Suppressor macrophage (primary cell): ENCODE measurements at regions not wholly inside any gene's neighbourhood (a gene's known extent, or its start where the extent isn't known, plus 50 kb on each side); places are given as distances from the start of the nearest gene placed in this dataset.
"Not testable (repeated sequence)": the region's sequence is repeated elsewhere in the genome, so short reads cannot be mapped to it uniquely, and the experiment has no call there.

Experiments used
- DNase-seq, 4 experiments: peaks; one replicate each; pipeline ENCODE4 v3.0.0-alpha.2; 2020 to 2022

DNA sequence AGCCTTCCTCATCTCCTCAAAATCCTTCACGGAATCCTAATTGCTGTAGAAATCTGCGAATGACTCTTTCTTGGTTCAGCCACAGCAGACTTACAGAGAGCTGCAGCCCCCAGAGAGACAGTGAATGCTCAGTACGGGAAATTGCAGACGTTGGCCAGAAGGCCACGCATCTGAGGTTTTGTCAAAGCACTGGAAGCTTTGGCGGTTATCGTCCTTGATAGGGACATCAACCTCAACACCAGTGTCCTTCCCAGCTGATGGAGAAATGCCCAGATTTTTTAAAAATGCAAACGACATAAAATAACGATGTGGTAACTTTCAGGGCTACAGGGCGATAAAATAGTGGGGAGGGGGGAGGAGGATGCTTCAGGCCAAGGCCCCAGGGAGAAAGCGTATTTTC, 166.6 kb upstream of the CIBAR2 start:
- DNase-seq: no peak

- DNase-seq: no peak
These were observed 167.1 kb upstream of the CIBAR2 start for GRCh38 chr16:85279402-85279801.

DNA sequence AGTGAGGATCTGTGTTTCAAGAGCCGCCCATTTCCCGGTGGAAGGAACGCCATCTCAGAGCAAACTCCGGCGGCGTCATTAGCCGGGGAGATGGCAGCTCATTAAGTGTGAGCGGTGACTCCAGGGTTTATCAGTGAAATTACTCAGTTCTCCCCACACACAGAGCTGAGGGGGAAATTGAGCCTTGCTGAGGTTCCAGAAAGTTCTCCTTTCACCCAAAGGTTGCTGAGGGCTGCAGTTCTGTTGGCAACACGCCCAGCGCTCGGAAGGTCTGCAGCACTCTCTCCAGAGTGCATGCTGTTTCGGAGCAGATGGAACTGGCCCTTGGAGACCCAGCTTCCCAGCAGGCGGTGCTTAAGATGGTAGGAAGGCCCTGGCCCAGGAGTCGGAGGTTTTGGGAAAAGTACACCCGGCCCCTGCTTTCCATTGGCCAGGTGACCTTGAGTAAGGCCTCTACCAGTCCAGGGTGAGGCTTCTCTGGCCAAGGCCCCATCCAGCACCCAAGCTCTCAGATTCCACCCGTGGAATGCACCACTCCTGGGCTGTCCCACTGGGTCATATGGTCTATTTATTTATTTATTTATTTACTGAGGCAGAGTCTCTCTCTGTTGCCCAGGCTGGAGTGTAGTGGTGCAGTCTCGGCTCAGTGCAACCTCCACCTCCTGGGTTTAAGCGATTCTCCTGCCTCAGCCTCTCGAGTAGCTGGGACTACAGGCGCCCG, 167.7 kb upstream of the CIBAR2 start:
- peak; percentile 23 to 58 (median 43) for DNase-seq

DNA sequence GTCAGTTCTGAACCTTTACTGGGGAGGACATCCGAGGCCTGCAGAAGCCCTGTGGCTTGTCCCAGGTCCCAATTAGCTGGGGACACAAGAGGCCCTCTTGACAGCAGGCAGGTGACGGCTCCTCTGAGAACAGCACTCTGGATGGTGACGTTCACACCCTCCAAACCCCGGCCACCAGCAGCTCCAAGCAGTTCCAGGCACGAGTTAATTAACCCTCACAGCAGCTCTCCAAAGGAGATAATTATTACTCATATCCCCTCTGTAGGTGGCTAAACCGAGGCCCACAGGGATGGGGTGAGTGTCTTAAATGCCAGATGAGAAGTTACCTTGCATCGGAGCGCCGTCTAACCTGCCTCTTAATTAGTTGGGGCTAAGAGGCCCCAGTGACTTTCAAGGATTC, 168.9 kb upstream of the CIBAR2 start:
- DNase-seq: no peak

- peak in 3 of 4 experiments; percentile 26 to 56 (median 45) for DNase-seq
These were observed 170.6 kb upstream of the CIBAR2 start for GRCh38 chr16:85282842-85283241.

DNA sequence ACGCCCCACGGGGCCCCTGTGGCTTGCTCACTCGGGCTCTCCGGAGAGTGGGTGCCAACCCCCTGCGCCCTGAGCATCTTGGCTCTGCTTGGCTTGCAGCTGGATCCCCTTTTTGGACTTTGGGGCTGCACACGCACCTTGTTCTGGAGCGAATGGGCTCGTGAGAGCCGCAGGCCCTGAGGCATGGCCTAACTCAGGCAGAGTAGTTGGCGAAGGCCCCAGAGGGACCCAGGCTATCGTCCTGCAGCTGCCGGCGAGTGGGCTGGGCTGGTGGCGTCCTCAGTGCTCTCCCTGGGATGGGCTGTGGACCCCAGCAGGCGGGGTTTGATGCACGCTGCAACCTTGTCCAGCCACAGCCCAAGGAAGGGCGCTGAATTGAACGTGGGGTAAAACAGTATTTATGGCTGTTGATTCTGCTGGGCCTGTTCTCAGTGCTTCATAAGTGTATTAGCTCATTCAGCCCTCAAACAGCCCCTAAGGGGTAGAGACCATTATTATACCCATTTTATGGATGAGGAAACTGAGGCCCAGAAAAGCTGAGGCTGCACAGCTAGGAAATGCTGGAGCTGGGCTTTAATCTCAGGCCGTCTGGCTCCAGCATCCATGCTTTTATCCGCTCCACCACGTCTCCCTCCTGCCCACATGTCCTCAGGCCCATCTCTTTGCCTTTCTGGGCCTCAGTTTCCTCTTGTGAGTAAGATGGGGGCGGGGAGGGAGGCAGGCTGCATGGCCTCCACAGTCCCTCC, 171.2 kb upstream of the CIBAR2 start:
- no peak for DNase-seq

- DNase-seq: no peak
These were observed 172.0 kb upstream of the CIBAR2 start for GRCh38 chr16:85284141-85284817.

DNA sequence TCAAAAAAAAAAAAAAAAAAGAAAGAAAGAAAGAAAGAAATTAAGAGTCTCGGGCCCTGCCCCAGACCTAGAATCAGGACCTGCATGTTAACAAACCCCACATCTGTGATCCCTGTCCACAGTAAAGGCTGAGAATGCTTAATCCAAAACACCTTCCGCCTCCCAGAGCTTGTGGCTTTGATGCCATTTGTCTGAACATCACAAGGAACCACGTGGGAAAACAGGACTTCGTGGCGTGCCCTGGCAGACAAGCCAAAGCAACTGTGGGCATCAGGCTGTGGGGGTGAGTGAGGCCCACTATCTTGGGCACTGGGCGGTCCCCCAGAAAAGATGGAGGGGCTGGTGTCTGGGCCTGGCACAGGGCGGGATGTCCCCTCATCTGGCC, 173.4 kb upstream of the CIBAR2 start:
- no peak for DNase-seq

GRCh38 chr16:85286066-85286831, 174.0 kb upstream of the CIBAR2 start:
- DNase-seq: no peak

DNA sequence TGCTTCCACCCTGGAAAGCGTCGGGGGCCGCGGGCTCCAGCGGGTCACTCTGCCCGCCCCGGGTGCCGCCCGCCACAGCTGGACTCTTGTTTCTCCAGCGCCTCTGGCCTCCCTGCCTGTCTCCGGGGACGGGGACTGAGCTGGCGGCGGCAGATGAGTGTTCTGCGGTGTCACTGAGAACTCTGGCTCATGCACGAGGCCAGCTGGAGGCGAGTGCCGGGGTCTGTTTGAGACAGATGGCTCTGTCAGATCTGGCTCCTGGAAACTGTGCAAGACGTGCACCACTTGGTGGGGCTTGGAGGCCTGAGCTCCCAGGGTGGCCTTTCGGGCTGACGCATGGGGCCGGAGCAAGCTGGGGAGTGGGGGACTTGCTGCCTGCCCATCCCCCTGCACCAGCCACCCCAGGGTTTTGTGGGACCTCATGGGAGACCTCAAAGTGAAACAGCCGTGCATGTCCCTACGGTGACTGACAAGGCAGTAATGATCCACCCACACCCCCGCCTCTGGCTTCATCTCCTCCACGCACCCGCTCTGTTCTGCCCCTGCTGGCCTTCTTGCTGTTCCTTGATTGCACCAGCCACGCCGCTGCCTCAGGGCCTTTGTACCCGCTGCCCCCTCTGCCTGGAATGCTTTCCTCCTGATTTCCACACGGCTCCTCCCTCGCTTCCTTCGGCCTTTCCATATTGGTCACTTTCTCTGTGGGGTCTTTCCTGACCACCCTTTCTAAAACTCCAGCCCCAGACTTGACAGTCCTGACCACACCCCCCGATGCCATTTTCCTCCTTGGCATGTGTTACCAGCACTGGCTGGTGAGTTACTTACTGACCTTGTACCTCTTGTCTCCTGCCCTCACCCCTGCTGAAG, 174.9 kb upstream of the CIBAR2 start:
- DNase-seq: no peak

GRCh38 chr16:85287815-85288109, 175.5 kb upstream of the CIBAR2 start:
- DNase-seq: not testable (repeated sequence)

DNA sequence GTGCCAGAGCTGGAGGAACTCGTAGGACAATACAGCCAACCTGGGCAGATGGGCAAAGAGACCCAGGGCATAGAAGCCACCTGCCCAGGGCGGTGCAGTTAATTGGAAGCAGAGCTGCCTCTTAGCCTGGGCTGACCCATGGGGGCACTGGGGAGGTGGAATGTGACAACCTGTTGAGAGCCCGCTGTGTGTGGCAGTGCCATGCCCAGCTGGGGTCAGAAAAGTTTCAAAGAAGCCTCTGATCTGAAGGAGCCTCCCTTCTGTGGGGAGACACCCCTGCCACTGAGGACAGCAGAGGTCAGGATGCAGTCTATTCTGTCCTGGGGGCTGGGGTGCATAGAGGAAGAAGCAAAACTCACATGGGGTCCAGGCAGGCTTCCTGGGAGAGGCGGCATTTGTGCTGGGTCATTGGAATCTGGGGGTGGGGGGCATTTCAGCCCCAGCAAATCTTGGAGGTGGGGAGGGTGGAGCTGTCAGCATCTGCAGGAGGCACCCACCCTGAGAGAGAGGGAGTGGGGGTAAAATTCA, 176.1 kb upstream of the CIBAR2 start:
- DNase-seq: no peak

DNA sequence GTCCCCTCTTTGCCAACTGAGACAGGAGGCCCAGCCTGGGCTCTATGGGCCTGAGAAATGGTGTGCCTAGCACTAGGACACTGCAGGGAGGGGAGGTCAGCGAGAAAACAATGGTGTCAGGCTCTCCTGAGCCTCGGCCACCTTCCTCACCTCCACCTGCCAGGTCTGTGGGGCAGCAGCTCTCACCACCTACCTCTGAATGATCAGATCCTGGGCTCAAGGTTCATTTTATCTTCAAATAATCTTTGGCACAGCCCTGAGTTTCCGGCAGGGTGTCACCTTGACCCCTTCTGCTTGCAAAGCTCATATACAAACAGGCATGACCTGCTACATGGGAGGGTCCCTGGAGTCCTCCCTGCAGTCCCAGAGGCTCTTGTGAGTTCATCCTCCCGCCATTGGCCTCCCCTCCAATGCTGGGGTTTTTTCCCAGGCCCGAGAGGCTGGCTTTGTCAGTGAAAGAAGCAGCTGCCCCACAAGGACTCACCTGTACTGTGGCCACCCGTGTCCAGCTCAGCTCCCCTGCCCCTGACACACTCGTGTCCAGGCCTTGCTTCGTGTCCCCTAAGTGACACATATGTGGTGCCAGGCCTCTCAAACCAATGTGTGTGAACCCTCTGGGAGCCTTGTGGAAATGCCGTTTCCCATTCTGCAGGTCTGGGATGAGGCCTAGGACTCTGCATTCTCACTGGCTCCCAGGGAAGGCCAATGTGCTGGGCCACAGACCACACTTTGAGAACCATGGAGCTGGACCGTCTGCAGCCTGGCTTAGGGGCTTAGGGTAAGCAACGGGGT, 176.8 kb upstream of the CIBAR2 start:
- no peak for DNase-seq

- peak in 3 of 4 experiments; percentile 50 to 68 (median 56) for DNase-seq
These were observed 177.7 kb upstream of the CIBAR2 start for GRCh38 chr16:85289760-85290625.

DNA sequence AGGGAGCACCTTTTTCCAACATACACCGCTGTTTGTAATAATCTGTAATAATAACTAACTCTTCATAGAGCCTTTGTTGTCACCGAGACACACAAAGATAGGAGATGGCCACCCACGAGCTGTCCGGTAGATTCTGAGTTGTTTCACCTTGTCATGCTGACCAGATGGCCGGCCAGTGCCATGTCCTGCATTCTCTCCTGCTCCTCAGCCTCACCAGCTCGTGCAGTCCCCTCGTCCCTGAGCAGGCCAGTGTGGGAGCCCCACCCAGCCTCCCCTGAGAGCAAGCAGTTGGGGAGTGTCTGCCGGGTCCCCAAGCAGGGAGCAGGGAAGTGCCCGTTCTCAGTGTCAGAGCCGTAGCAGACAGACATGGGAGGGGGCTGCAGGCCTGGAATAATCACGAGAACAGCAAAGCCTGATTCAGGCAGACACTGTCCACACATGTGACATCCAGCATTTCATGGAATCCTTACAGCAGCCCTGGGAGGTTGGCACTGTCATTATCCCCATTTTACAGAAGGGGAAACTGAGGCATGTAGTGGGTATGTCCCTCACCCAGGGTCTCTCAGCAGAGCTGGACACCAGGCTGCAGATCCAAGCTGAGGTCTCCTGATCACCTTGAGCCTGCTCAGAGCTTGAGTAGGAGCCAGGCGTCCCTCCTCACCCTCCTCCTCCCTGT, 178.5 kb upstream of the CIBAR2 start:
- DNase-seq: no peak

- DNase-seq: peak; percentile 69 to 88 (median 78)
These were observed 179.3 kb upstream of the CIBAR2 start for GRCh38 chr16:85291302-85292148.

DNA sequence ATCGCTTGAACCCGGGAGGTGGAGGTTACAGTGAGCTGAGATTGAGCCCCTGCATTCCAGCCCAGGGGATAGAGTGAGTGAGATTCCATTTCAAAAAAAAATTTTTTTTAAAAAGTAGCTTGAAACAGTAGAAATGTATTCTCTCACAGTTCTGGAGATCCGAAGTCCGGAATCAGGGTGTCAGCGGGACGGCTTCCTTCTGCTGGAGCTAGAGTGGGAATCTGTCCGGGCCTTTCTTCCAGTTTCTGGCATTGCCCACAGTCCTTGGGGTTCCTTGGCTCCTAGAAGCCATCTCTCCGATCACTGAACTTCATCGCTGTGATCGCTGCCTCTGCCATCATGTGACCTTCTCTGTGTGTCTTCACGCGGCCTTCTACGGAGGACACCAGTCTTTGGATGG, 181.2 kb upstream of the CIBAR2 start:
- no peak for DNase-seq

- peak in 1 of 4 experiments; percentile 41 for DNase-seq
These were observed 181.8 kb upstream of the CIBAR2 start for GRCh38 chr16:85293904-85294642.
